ENCODE measurements at regions not wholly inside any gene's neighbourhood (a gene's known extent, or its start where the extent isn't known, plus 50 kb on each side); places are given as distances from the start of the nearest gene placed in this dataset.

DNA sequence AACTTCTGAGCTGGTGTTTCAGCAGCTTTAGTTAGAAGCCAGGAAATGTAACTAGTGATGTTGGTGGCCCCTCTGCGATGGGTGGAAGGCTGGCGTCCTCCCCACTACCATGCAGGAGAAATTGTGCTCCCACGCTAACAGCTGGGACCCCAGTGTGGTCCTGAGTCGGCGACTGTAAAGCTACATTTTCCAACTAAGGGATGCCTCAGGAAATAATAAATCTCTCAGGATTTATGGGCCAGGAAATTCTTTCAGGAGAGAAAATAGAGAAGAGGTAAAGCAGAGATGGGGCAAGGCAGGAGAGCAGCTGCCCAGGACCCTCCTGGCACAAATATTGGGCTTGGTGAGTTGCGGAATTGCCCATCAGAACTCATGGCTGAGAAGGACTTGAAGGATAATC is 186.9 kb downstream of the OPA1 start:
- Histone ChIP-seq H3T11ph (ENCODE audit: low read length) (no peak overlapping the region), H3K27me3 (ENCODE audit: insufficient read depth, low read length) (peaks cover 4% of the 10 kb centered on the region; the same call in 1 of the 2 replicates), H3K4me1 (ENCODE audit: insufficient read depth, low read length) (peaks cover 8% of the 10 kb centered on the region; the same call in 1 of the 2 replicates), H3K79me1 (ENCODE audit: insufficient read depth, low read depth, low read length, poor library complexity, severe bottlenecking) (no peaks in the 10 kb centered on the region), H3K27ac (ENCODE audit: insufficient read length, low read depth, low read length) (no peak overlapping the region), H3K18ac (ENCODE audit: insufficient read length, low read depth, low read length) (no peak overlapping the region), H4K91ac (ENCODE audit: insufficient read length, low read depth, low read length) (no peak overlapping the region), H2BK5ac (ENCODE audit: insufficient read length, low read length) (no peak overlapping the region), H2BK20ac (ENCODE audit: low read depth, low read length, poor library complexity, severe bottlenecking) (no peak overlapping the region), H3K79me2 (ENCODE audit: insufficient read depth, low read length) (no peaks in the 10 kb centered on the region), H3K23me2 (ENCODE audit: insufficient read length, low read depth, low read length, poor library complexity, severe bottlenecking) (no peaks in the 10 kb centered on the region), H2BK15ac (ENCODE audit: low read depth, low read length) (no peak overlapping the region), H4K8ac (replicated peaks; ENCODE audit: insufficient read length, low read depth, low read length) (no peak overlapping the region), H2AK5ac (ENCODE audit: insufficient read length, low read length) (no peak overlapping the region), H3K23ac (ENCODE audit: insufficient read length, low read depth, low read length) (no peak overlapping the region), H2BK120ac (ENCODE audit: low read depth, low read length, poor library complexity, severe bottlenecking) (no peak overlapping the region), H4K20me1 (ENCODE audit: control insufficient read depth, insufficient read depth, insufficient read length) (no peaks in the 10 kb centered on the region), H3K4ac (ENCODE audit: low read depth, low read length) (no peak overlapping the region), H3K4me2 (ENCODE audit: insufficient read depth, insufficient read length, low read length) (no peak overlapping the region), H3K9me3 (ENCODE audit: control insufficient read depth, low read depth, low read length) (no peaks in the 10 kb centered on the region), H3K56ac (ENCODE audit: insufficient read length, low read depth, low read length) (no peak overlapping the region), H3K14ac (ENCODE audit: insufficient read depth, low read length) (no peak overlapping the region), H3K9ac (ENCODE audit: extremely low read depth, insufficient read length, low read length) (no peak overlapping the region), H4K5ac (ENCODE audit: insufficient read length, low read depth, low read length) (no peak overlapping the region), H2AFZ (ENCODE audit: low read length) (no peak overlapping the region), H2BK12ac (ENCODE audit: insufficient read length, low read depth, low read length) (no peak overlapping the region)
- Mint-ChIP-seq H3K36me3 (ENCODE audit: insufficient read depth in 1 of 3, low read depth in 3 of 3) (no peaks in the 10 kb centered on the region), H3K27me3 (ENCODE audit: low read depth) (peaks cover 68% of the 10 kb centered on the region), H3K4me3 (no peak overlapping the region), H3K27ac (no peak overlapping the region), H3K9me3 (no peaks in the 10 kb centered on the region; a peak in 1 of 5 replicates), H3K4me1 (peaks cover 56 to 68% of the 10 kb centered on the region in 2 experiments)
- TF ChIP-seq, protein P1, sequence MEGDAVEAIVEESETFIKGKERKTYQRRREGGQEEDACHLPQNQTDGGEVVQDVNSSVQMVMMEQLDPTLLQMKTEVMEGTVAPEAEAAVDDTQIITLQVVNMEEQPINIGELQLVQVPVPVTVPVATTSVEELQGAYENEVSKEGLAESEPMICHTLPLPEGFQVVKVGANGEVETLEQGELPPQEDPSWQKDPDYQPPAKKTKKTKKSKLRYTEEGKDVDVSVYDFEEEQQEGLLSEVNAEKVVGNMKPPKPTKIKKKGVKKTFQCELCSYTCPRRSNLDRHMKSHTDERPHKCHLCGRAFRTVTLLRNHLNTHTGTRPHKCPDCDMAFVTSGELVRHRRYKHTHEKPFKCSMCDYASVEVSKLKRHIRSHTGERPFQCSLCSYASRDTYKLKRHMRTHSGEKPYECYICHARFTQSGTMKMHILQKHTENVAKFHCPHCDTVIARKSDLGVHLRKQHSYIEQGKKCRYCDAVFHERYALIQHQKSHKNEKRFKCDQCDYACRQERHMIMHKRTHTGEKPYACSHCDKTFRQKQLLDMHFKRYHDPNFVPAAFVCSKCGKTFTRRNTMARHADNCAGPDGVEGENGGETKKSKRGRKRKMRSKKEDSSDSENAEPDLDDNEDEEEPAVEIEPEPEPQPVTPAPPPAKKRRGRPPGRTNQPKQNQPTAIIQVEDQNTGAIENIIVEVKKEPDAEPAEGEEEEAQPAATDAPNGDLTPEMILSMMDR (conservative IDR thresholded peaks at IDR 0.05), result no peak
- DNase-seq, result no peak
- no CpG with 5 or more reads among the region's 6 CpGs for WGBS (ENCODE audit: extremely low coverage, insufficient read length, low lambda C conversion rate)

Measured in H9 (cell line).